Natural killer cell (primary cell): ENCODE measurements at regions not wholly inside any gene's neighbourhood (a gene's known extent, or its start where the extent isn't known, plus 50 kb on each side); places are given as distances from the start of the nearest gene placed in this dataset.

ENCODE experiments used
- ATAC-seq, 3 donors: fragments of 150-1000 bp in 2 of 3; fragments of 200-7000 bp in 1 of 3; cut with Tn5 transposase; 1 replicate in 1 of 3; 2 replicates in 2 of 3; pipeline ENCODE4 v1.10.0; 2021; ENCODE audit warnings: mild to moderate bottlenecking in 2 of 3, moderate library complexity in 2 of 3
- DNase-seq, 2 donors: peaks; one replicate each; pipeline versions ENCODE4 v3.0.0 to v3.0.0-alpha.2; 2013 to 2021; ENCODE audit warnings: mixed read lengths in 1 of 2
- H3K27ac ChIP-seq: one replicate; pipeline ENCODE4 v1.5.1; 2013; ENCODE audit warnings: mild to moderate bottlenecking, low read length
- H3K27me3 ChIP-seq: one replicate; pipeline ENCODE4 v1.6.1; 2013; ENCODE audit warnings: low read length; ENCODE audit not compliant: control insufficient read depth, insufficient read depth
- H3K36me3 ChIP-seq: one replicate; pipeline ENCODE4 v1.6.1; 2013; ENCODE audit warnings: low read length; ENCODE audit not compliant: control insufficient read depth, insufficient read depth
- H3K4me1 ChIP-seq: one replicate; pipeline ENCODE4 v1.6.1; 2013; ENCODE audit warnings: low read length; ENCODE audit not compliant: control insufficient read depth, insufficient read depth
- H3K4me3 ChIP-seq: one replicate; pipeline ENCODE4 v1.5.1; 2013; ENCODE audit warnings: low read length
- H3K9me3 ChIP-seq: one replicate; pipeline ENCODE4 v1.6.1; 2013; ENCODE audit warnings: low read length; ENCODE audit not compliant: control insufficient read depth, insufficient read depth
- H3K27ac Mint-ChIP-seq, 2 donors: one replicate each; pipeline ENCODE4 v1.8.0; 2022; ENCODE audit warnings: mild to moderate bottlenecking in 2 of 2, mixed read lengths in 2 of 2, moderate library complexity in 1 of 2
- H3K27me3 Mint-ChIP-seq, 2 donors: one replicate each; pipeline ENCODE4 v1.8.0; 2022; ENCODE audit warnings: low read depth in 2 of 2, mixed read lengths in 2 of 2
- H3K36me3 Mint-ChIP-seq: one replicate; pipeline ENCODE4 v1.8.0; 2022; ENCODE audit warnings: mixed read lengths
- H3K4me1 Mint-ChIP-seq, 2 donors: one replicate each; pipeline ENCODE4 v1.8.0; 2022; ENCODE audit warnings: mixed read lengths in 2 of 2
- H3K4me3 Mint-ChIP-seq: one replicate; pipeline ENCODE4 v1.8.0; 2022; ENCODE audit warnings: mild to moderate bottlenecking, moderate library complexity, mixed read lengths
- H3K9me3 Mint-ChIP-seq, 2 donors: one replicate each; pipeline ENCODE4 v1.8.0; 2022; ENCODE audit warnings: mixed read lengths in 2 of 2
- WGBS: methylation state at CpG from one replicate; pipeline ENCODE4 v1.1.7; 2013; ENCODE audit warnings: missing lambda C conversion rate; ENCODE audit not compliant: insufficient coverage; 5-methylcytosine and 5-hydroxymethylcytosine counted together
- intact Hi-C: fragments of 100-400 bp; cut with micrococcal nuclease; formaldehyde crosslinking; loops from one replicate; pipeline ENCODE4 v1.14.2; 2022
- TF ChIP-seq, protein P1 (sequence below): fragments of 200-600 bp; IDR thresholded peaks from one replicate; pipeline ENCODE4 v1.8.0; 2022; ENCODE audit warnings: antibody characterized with exemption

GRCh38 chr15:88740356-88740755, 62.9 kb upstream of the ACAN start:
- no peaks in the 10 kb centered on the region for H3K36me3 ChIP-seq
- DNase-seq (no peak), ATAC-seq (no peak)
- WGBS: 92% methylated on average over 3 of the region's 3 CpGs
- H3K9me3 ChIP-seq: no peaks in the 10 kb centered on the region
- no peak overlapping the region for H3K4me3 ChIP-seq
- TF ChIP-seq, protein P1, sequence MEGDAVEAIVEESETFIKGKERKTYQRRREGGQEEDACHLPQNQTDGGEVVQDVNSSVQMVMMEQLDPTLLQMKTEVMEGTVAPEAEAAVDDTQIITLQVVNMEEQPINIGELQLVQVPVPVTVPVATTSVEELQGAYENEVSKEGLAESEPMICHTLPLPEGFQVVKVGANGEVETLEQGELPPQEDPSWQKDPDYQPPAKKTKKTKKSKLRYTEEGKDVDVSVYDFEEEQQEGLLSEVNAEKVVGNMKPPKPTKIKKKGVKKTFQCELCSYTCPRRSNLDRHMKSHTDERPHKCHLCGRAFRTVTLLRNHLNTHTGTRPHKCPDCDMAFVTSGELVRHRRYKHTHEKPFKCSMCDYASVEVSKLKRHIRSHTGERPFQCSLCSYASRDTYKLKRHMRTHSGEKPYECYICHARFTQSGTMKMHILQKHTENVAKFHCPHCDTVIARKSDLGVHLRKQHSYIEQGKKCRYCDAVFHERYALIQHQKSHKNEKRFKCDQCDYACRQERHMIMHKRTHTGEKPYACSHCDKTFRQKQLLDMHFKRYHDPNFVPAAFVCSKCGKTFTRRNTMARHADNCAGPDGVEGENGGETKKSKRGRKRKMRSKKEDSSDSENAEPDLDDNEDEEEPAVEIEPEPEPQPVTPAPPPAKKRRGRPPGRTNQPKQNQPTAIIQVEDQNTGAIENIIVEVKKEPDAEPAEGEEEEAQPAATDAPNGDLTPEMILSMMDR: no peak
- H3K4me1 ChIP-seq: no peaks in the 10 kb centered on the region
- H3K27ac Mint-ChIP-seq: no peak overlapping the region
- no peak overlapping the region for H3K4me3 Mint-ChIP-seq
- no peak overlapping the region for H3K27ac ChIP-seq
- intact Hi-C loops: no loop called here
- no peaks in the 10 kb centered on the region for H3K4me1 Mint-ChIP-seq
- no peaks in the 10 kb centered on the region for H3K36me3 Mint-ChIP-seq
- no peaks in the 10 kb centered on the region for H3K9me3 Mint-ChIP-seq
- peaks cover 19 to 44% of the 10 kb centered on the region in 2 donors for H3K27me3 Mint-ChIP-seq
- H3K27me3 ChIP-seq: no peaks in the 10 kb centered on the region

DNA sequence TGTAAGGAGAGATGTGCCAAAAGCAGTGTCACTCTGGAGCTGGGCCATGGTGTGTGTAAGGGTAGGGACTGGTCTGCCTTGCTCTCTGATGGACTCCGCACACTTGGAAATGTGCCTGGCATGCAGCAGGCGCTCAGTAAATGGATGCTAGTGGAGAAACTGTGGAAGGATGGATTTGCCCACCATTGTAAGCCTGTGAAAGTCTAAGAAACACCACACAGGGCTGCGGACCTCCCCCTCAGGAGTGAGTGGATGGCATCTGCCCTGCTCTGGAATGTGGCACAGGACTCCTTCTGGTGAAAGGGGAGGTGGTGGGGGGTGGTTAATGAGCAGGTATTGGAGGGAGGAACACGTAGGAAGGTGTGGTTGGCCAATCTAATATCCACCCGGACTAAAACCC, 62.2 kb upstream of the ACAN start:
- Mint-ChIP-seq H3K27ac (no peak overlapping the region), H3K4me1 (no peaks in the 10 kb centered on the region), H3K36me3 (no peaks in the 10 kb centered on the region), H3K4me3 (no peak overlapping the region), H3K27me3 (peaks cover 17 to 44% of the 10 kb centered on the region in 2 donors), H3K9me3 (no peaks in the 10 kb centered on the region)
- no peaks in the 10 kb centered on the region for H3K36me3 ChIP-seq
- WGBS: 85% methylated on average over 5 of the region's 5 CpGs
- ATAC-seq: no peak
- no peak for DNase-seq
- TF ChIP-seq, protein P1: no peak
- H3K4me1 ChIP-seq: no peaks in the 10 kb centered on the region
- no peaks in the 10 kb centered on the region for H3K9me3 ChIP-seq
- intact Hi-C loops: no loop called here
- H3K27ac ChIP-seq: no peak overlapping the region
- H3K4me3 ChIP-seq: no peak overlapping the region
- no peaks in the 10 kb centered on the region for H3K27me3 ChIP-seq

GRCh38 chr15:88741671-88742070, 61.6 kb upstream of the ACAN start:
- intact Hi-C loops: no loop called here
- H3K9me3 Mint-ChIP-seq: no peaks in the 10 kb centered on the region
- no peaks in the 10 kb centered on the region for H3K9me3 ChIP-seq
- no peaks in the 10 kb centered on the region for H3K4me1 ChIP-seq
- H3K36me3 Mint-ChIP-seq: no peaks in the 10 kb centered on the region
- H3K27ac Mint-ChIP-seq: no peak overlapping the region
- WGBS: 81% methylated on average over 31 of the region's 31 CpGs
- ATAC-seq: no peak
- H3K27me3 ChIP-seq: no peaks in the 10 kb centered on the region
- H3K27me3 Mint-ChIP-seq: peaks cover 19 to 48% of the 10 kb centered on the region in 2 donors
- H3K4me1 Mint-ChIP-seq: no peaks in the 10 kb centered on the region
- no peak overlapping the region for H3K27ac ChIP-seq
- no peaks in the 10 kb centered on the region for H3K36me3 ChIP-seq
- H3K4me3 ChIP-seq: no peak overlapping the region
- no peak overlapping the region for H3K4me3 Mint-ChIP-seq
- no peak for DNase-seq
- TF ChIP-seq, protein P1: no peak

- no peak overlapping the region for H3K27ac Mint-ChIP-seq
- Histone ChIP-seq H3K4me3 (no peak overlapping the region), H3K36me3 (no peaks in the 10 kb centered on the region), H3K9me3 (no peaks in the 10 kb centered on the region), H3K4me1 (no peaks in the 10 kb centered on the region), H3K27me3 (no peaks in the 10 kb centered on the region), H3K27ac (no peak overlapping the region)
- peaks cover 19 to 49% of the 10 kb centered on the region in 2 donors for H3K27me3 Mint-ChIP-seq
- no peak for DNase-seq
- H3K9me3 Mint-ChIP-seq: no peaks in the 10 kb centered on the region
- H3K36me3 Mint-ChIP-seq: no peaks in the 10 kb centered on the region
- intact Hi-C loops: no loop called here
- WGBS: 96% methylated on average over 4 of the region's 4 CpGs
- ATAC-seq: no peak
- no peaks in the 10 kb centered on the region for H3K4me1 Mint-ChIP-seq
- TF ChIP-seq, protein P1: no peak
- no peak overlapping the region for H3K4me3 Mint-ChIP-seq
Measured at GRCh38 chr15:88742161-88742560, 61.1 kb upstream of the ACAN start.
